ENCODE measurements at regions not wholly inside any gene's neighbourhood (a gene's known extent, or its start where the extent isn't known, plus 50 kb on each side); places are given as distances from the start of the nearest gene placed in this dataset.

GRCh38 chr5:10045376-10045775, 204.3 kb downstream of the ATPSCKMT start:
- no peaks in the 10 kb centered on the region for H3F3A ChIP-seq (ENCODE audit: insufficient read depth, low read length, poor library complexity, severe bottlenecking)
- no peak overlapping the region for H3K27ac ChIP-seq (ENCODE audit: low read length)
- no peak overlapping the region for H2AFZ ChIP-seq (ENCODE audit: low read depth, low read length)
- TF ChIP-seq CTCF (IDR thresholded peaks at IDR 0.05; ENCODE audit: poor library complexity, severe bottlenecking) (no peak), SMC3 (conservative IDR thresholded peaks at IDR 0.05; ENCODE audit: poor library complexity) (no peak), RAD21 (conservative IDR thresholded peaks at IDR 0.05) (no peak), REST (IDR thresholded peaks at IDR 0.05; ENCODE audit: borderline replicate concordance) (no peak), MXI1 (conservative IDR thresholded peaks at IDR 0.05; ENCODE audit: poor library complexity, severe bottlenecking) (no peak), TAF1 (IDR thresholded peaks at IDR 0.05; ENCODE audit: low read depth) (no peak), EP300 (conservative IDR thresholded peaks at IDR 0.05; ENCODE audit: poor library complexity, severe bottlenecking) (no peak), POLR2AphosphoS5 (IDR thresholded peaks at IDR 0.05) (no peak), EZH2 (IDR thresholded peaks at IDR 0.05; ENCODE audit: borderline replicate concordance, insufficient read depth, low read length, poor library complexity, severe bottlenecking) (no peak)
- H3K9me2 ChIP-seq (ENCODE audit: insufficient read depth, low read length), result no peaks in the 10 kb centered on the region
- H3K27me3 ChIP-seq (ENCODE audit: insufficient read depth, low read depth, low read length), result no peaks in the 10 kb centered on the region
- H3K36me3 ChIP-seq (ENCODE audit: insufficient read depth, low read length), result no peaks in the 10 kb centered on the region
- no peaks in the 10 kb centered on the region for H4K20me1 ChIP-seq (ENCODE audit: insufficient read depth)
- H3K4me3 ChIP-seq (ENCODE audit: low read length), result no peak overlapping the region
- H3K79me2 ChIP-seq (replicated peaks; ENCODE audit: insufficient read depth, low read length), result no peaks in the 10 kb centered on the region
- H3K9me3 ChIP-seq (ENCODE audit: low read length), result no peaks in the 10 kb centered on the region
- no peak overlapping the region for H3K4me2 ChIP-seq (ENCODE audit: low read length)
- H3K9ac ChIP-seq (ENCODE audit: low read length), result no peak overlapping the region

- Histone ChIP-seq H3K9me2 (ENCODE audit: insufficient read depth, low read length) (no peaks in the 10 kb centered on the region), H3K36me3 (ENCODE audit: insufficient read depth, low read length) (no peaks in the 10 kb centered on the region), H3K9me3 (ENCODE audit: low read length) (no peaks in the 10 kb centered on the region), H3K9ac (ENCODE audit: low read length) (no peak overlapping the region), H4K20me1 (ENCODE audit: insufficient read depth) (no peaks in the 10 kb centered on the region), H3K27me3 (ENCODE audit: insufficient read depth, low read depth, low read length) (no peaks in the 10 kb centered on the region), H3F3A (ENCODE audit: insufficient read depth, low read length, poor library complexity, severe bottlenecking) (no peaks in the 10 kb centered on the region), H3K4me3 (ENCODE audit: low read length) (no peak overlapping the region), H3K4me2 (ENCODE audit: low read length) (no peak overlapping the region), H2AFZ (ENCODE audit: low read depth, low read length) (no peak overlapping the region), H3K27ac (ENCODE audit: low read length) (no peak overlapping the region), H3K79me2 (replicated peaks; ENCODE audit: insufficient read depth, low read length) (no peaks in the 10 kb centered on the region)
- TF ChIP-seq REST (IDR thresholded peaks at IDR 0.05; ENCODE audit: borderline replicate concordance) (no peak), MXI1 (conservative IDR thresholded peaks at IDR 0.05; ENCODE audit: poor library complexity, severe bottlenecking) (no peak), CTCF (IDR thresholded peaks at IDR 0.05; ENCODE audit: poor library complexity, severe bottlenecking) (no peak), TAF1 (IDR thresholded peaks at IDR 0.05; ENCODE audit: low read depth) (no peak), POLR2AphosphoS5 (IDR thresholded peaks at IDR 0.05) (no peak), EP300 (conservative IDR thresholded peaks at IDR 0.05; ENCODE audit: poor library complexity, severe bottlenecking) (no peak), RAD21 (conservative IDR thresholded peaks at IDR 0.05) (no peak), EZH2 (IDR thresholded peaks at IDR 0.05; ENCODE audit: borderline replicate concordance, insufficient read depth, low read length, poor library complexity, severe bottlenecking) (no peak), SMC3 (conservative IDR thresholded peaks at IDR 0.05; ENCODE audit: poor library complexity) (no peak)
Observed at GRCh38 chr5:10036136-10036815, 213.4 kb downstream of the ATPSCKMT start.

All from neural cell (in vitro differentiated cells).